ENCODE measurements at regions not wholly inside any gene's neighbourhood (a gene's known extent, or its start where the extent isn't known, plus 50 kb on each side); places are given as distances from the start of the nearest gene placed in this dataset.

- no peaks in the 10 kb centered on the region for H3K36me3 ChIP-seq (ENCODE audit: control insufficient read depth in 2 of 4, insufficient read depth in 4 of 4, low read length in 3 of 4)
- no peak for FAIRE-seq
- no peak overlapping the region for H2AK5ac ChIP-seq (ENCODE audit: low read depth, low read length)
- no peak overlapping the region for H3K23ac ChIP-seq (ENCODE audit: insufficient read length)
- no peak overlapping the region for H3K4ac ChIP-seq (replicated peaks; ENCODE audit: insufficient read length, low read depth, low read length)
- POLR2A ChIA-PET (ENCODE audit: partially characterized antibody), result no interaction called here
- H4K91ac ChIP-seq (replicated peaks; ENCODE audit: insufficient read length, low read length), result no peak overlapping the region
- H4K5ac ChIP-seq (ENCODE audit: insufficient read length, low read depth, low read length), result no peak overlapping the region
- no peaks in the 10 kb centered on the region for H4K20me1 ChIP-seq (replicated peaks in 1 of 2; ENCODE audit: control insufficient read depth in 1 of 2, insufficient read depth in 2 of 2, low read length in 2 of 2)
- no peaks in the 10 kb centered on the region for H3K23me2 ChIP-seq (ENCODE audit: low read depth, low read length)
- H3K9me3 ChIP-seq (ENCODE audit: insufficient read depth in 2 of 2, low read depth in 1 of 2, low read length in 1 of 2), result peaks cover 3 to 9% of the 10 kb centered on the region in 2 experiments; a peak in 1 of 4 replicates
- H3K79me2 ChIP-seq (ENCODE audit: control insufficient read depth in 1 of 2, insufficient read depth in 2 of 2, low read length in 2 of 2), result no peaks in the 10 kb centered on the region
- H3K56ac ChIP-seq (replicated peaks; ENCODE audit: insufficient read length, low read depth, low read length), result no peak overlapping the region
- no peak overlapping the region for H4K8ac ChIP-seq (ENCODE audit: extremely low read depth, insufficient read depth, low read length)
- WGBS, 2 experiments (ENCODE audit: extremely low coverage in 1 of 2, insufficient coverage in 1 of 2, insufficient read length in 1 of 2, insufficient replicate concordance in 2 of 2, low coverage in 1 of 2, low lambda C conversion rate in 2 of 2, missing lambda C conversion rate in 1 of 2), result 77% methylated on average over 2 of the region's 2 CpGs; no CpG with 5 or more reads in 1 of the 2 experiments
- no peak overlapping the region for H2BK12ac ChIP-seq (ENCODE audit: low read depth, low read length)
- no peaks in the 10 kb centered on the region for H3K27me3 ChIP-seq (replicated peaks in 1 of 4; ENCODE audit: control insufficient read depth in 3 of 4, extremely low read depth in 1 of 4, insufficient read depth in 3 of 4, low read length in 3 of 4)
- no peak overlapping the region for H2BK120ac ChIP-seq (replicated peaks; ENCODE audit: low read depth, low read length)
- H3K4me2 ChIP-seq (ENCODE audit: insufficient read depth in 1 of 2, low read depth in 2 of 2, low read length in 2 of 2), result no peak overlapping the region
- no peaks in the 10 kb centered on the region for H3K79me1 ChIP-seq (ENCODE audit: low read depth, low read length)
- no peak overlapping the region for H3K14ac ChIP-seq (ENCODE audit: insufficient read length)
- H2BK20ac ChIP-seq (ENCODE audit: low read length), result no peak overlapping the region
- H2AFZ ChIP-seq (ENCODE audit: low read length), result no peak overlapping the region
- no peak overlapping the region for H3K9ac ChIP-seq (replicated peaks in 1 of 4; ENCODE audit: extremely low read depth in 1 of 4, low read depth in 3 of 4, low read length in 3 of 4)
- CTCF ChIA-PET (ENCODE audit: partially characterized antibody), result no interaction called here
- no peak overlapping the region for H2BK15ac ChIP-seq (ENCODE audit: low read length)
- H3K4me3 ChIP-seq (ENCODE audit: extremely low read depth in 1 of 4, insufficient read depth in 2 of 4, low read depth in 3 of 4, low read length in 4 of 4), result no peak overlapping the region
- DNase-seq (ENCODE audit: low read depth in 1 of 2, low spot score in 2 of 2), result no peak
- H3K4me1 ChIP-seq (replicated peaks in 1 of 4; ENCODE audit: control insufficient read depth in 3 of 4, insufficient read depth in 4 of 4, low read length in 3 of 4), result no peaks in the 10 kb centered on the region
- no peak overlapping the region for H2BK5ac ChIP-seq (ENCODE audit: low read depth, low read length)
- no peak overlapping the region for H3K18ac ChIP-seq (ENCODE audit: extremely low read depth, low read length)
- H3K27ac ChIP-seq (ENCODE audit: low read depth, low read length), result no peak overlapping the region
- TF ChIP-seq MAX (IDR thresholded peaks at IDR 0.05) (no peak), ASH2L (IDR thresholded peaks at IDR 0.05; ENCODE audit: low read length) (no peak), JUN (IDR thresholded peaks at IDR 0.05; ENCODE audit: low read depth, low read length) (no peak), MAFK (IDR thresholded peaks at IDR 0.05; ENCODE audit: low read depth, low read length) (no peak), KDM5A (IDR thresholded peaks at IDR 0.05; ENCODE audit: low read length) (no peak), CTCF (IDR thresholded peaks at IDR 0.05; ENCODE audit: control extremely low read depth in 1 of 3, insufficient read depth in 1 of 3, low read depth in 1 of 3, low read length in 3 of 3) (no peak), RFX5 (IDR thresholded peaks at IDR 0.05; ENCODE audit: borderline replicate concordance, low read depth, low read length) (no peak), SRF (IDR thresholded peaks at IDR 0.05; ENCODE audit: low read depth, low read length) (no peak), TAF1 (IDR thresholded peaks at IDR 0.05; ENCODE audit: low read depth, low read length) (no peak), POU5F1 (IDR thresholded peaks at IDR 0.05; ENCODE audit: low read depth, low read length) (no peak), GABPA (IDR thresholded peaks at IDR 0.05; ENCODE audit: borderline replicate concordance, insufficient read depth, low read length) (no peak), SAP30 (IDR thresholded peaks at IDR 0.05; ENCODE audit: insufficient read depth, insufficient replicate concordance, low read length) (no peak), NANOG (IDR thresholded peaks at IDR 0.05; ENCODE audit: insufficient read depth, low read depth, low read length, poor library complexity, severe bottlenecking) (no peak)
Observed at GRCh38 chrX:135644624-135645023, 68.8 kb upstream of the CT45A1 start.

All from H1 (cell line).